ENCODE measurements at regions not wholly inside any gene's neighbourhood (a gene's known extent, or its start where the extent isn't known, plus 50 kb on each side); places are given as distances from the start of the nearest gene placed in this dataset.
"Not testable (repeated sequence)": the region's sequence is repeated elsewhere in the genome, so short reads cannot be mapped to it uniquely, and the experiment has no call there.

- intact Hi-C loops (cut with micrococcal nuclease): no loop called here
- no peak for DNase-seq (ENCODE audit: low spot score)
- H3K4me3 Mint-ChIP-seq (ENCODE audit: low read depth): no peak overlapping the region
- H3K36me3 Mint-ChIP-seq (ENCODE audit: low read depth): no peaks in the 10 kb centered on the region
- H3K4me1 Mint-ChIP-seq (ENCODE audit: low read depth): no peaks in the 10 kb centered on the region
- H3K27me3 Mint-ChIP-seq (ENCODE audit: low read depth): peaks cover 22% of the 10 kb centered on the region
- H3K27ac Mint-ChIP-seq: no peak overlapping the region
- no peaks in the 10 kb centered on the region for H3K9me3 Mint-ChIP-seq
Observed at GRCh38 chr1:157405662-157406061, 146.7 kb downstream of the FCRL5 start.

GRCh38 chr1:157404614-157405013 is 147.7 kb downstream of the FCRL5 start:
- DNase-seq (ENCODE audit: low spot score): no peak
- Mint-ChIP-seq H3K36me3 (ENCODE audit: low read depth) (no peaks in the 10 kb centered on the region), H3K4me1 (ENCODE audit: low read depth) (no peaks in the 10 kb centered on the region), H3K27me3 (ENCODE audit: low read depth) (peaks cover 24% of the 10 kb centered on the region), H3K27ac (no peak overlapping the region), H3K4me3 (ENCODE audit: low read depth) (no peak overlapping the region), H3K9me3 (no peaks in the 10 kb centered on the region)
- intact Hi-C loops (cut with micrococcal nuclease): no loop called here

GRCh38 chr1:157404063-157404501 is 148.2 kb downstream of the FCRL5 start:
- intact Hi-C loops (cut with micrococcal nuclease): no loop called here
- no peaks in the 10 kb centered on the region for H3K4me1 Mint-ChIP-seq (ENCODE audit: low read depth)
- H3K36me3 Mint-ChIP-seq (ENCODE audit: low read depth): no peaks in the 10 kb centered on the region
- peaks cover 28% of the 10 kb centered on the region for H3K27me3 Mint-ChIP-seq (ENCODE audit: low read depth)
- no peak overlapping the region for H3K27ac Mint-ChIP-seq
- DNase-seq (ENCODE audit: low spot score): no peak
- H3K9me3 Mint-ChIP-seq: no peaks in the 10 kb centered on the region
- no peak overlapping the region for H3K4me3 Mint-ChIP-seq (ENCODE audit: low read depth)

DNA sequence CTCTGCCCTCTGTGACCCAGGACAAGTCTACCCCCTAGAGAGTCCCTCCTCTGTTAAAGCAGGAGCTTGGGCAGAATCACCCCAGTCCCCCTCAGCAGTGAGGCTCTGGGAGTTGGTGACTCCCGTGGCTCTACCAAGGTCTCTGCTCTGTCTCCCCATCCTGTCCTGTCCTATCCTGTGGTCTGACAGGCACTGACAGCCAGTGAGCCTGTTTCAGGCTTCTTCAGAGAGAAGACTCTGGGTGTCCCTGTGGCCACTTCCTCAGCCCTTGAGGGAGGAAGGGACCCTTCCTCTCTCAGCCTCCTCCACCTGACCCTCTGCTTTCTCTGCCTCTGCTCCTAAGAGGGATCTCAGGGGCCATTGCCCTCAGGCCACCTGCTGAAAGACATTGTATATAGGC is 148.7 kb downstream of the FCRL5 start:
- peaks cover 33% of the 10 kb centered on the region for H3K27me3 Mint-ChIP-seq (ENCODE audit: low read depth)
- no peaks in the 10 kb centered on the region for H3K4me1 Mint-ChIP-seq (ENCODE audit: low read depth)
- no peaks in the 10 kb centered on the region for H3K36me3 Mint-ChIP-seq (ENCODE audit: low read depth)
- H3K9me3 Mint-ChIP-seq: no peaks in the 10 kb centered on the region
- no peak for DNase-seq (ENCODE audit: low spot score)
- no peak overlapping the region for H3K4me3 Mint-ChIP-seq (ENCODE audit: low read depth)
- intact Hi-C loops (cut with micrococcal nuclease): no loop called here
- H3K27ac Mint-ChIP-seq: no peak overlapping the region

DNA sequence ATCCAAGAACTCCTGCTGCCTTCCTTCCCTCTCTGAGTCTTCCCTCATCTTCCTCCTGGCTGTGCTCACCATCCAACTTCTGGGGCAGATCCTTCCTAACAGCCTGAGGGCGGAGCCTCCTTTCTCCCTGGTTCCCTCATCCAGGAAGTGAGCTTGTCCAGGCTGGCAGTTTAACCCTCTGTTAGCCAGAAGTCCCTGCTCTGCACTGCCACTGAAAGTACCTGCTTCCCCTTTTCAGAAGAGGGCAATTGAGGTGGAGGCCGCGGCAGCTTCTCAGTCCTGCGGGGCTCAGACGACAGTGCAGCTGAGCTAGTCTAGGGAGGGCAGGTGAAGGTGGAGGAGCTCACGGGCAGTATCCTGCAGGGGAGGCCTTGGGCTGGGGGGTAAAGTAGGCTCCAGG is 149.1 kb downstream of the FCRL5 start:
- intact Hi-C loops (cut with micrococcal nuclease): no loop called here
- H3K27ac Mint-ChIP-seq: no peak overlapping the region

GRCh38 chr1:157400766-157401165 is 151.5 kb downstream of the FCRL5 start:
- H3K27me3 Mint-ChIP-seq (ENCODE audit: low read depth): peaks cover 41% of the 10 kb centered on the region
- no peak for DNase-seq (ENCODE audit: low spot score)
- no peaks in the 10 kb centered on the region for H3K36me3 Mint-ChIP-seq (ENCODE audit: low read depth)
- no peaks in the 10 kb centered on the region for H3K4me1 Mint-ChIP-seq (ENCODE audit: low read depth)
- intact Hi-C loops (cut with micrococcal nuclease): no loop called here
- no peak overlapping the region for H3K27ac Mint-ChIP-seq
- no peaks in the 10 kb centered on the region for H3K9me3 Mint-ChIP-seq
- no peak overlapping the region for H3K4me3 Mint-ChIP-seq (ENCODE audit: low read depth)

More for the DNA sequence above, 149.1 kb downstream of the FCRL5 start:
- Mint-ChIP-seq H3K4me1 (ENCODE audit: low read depth) (no peaks in the 10 kb centered on the region), H3K36me3 (ENCODE audit: low read depth) (no peaks in the 10 kb centered on the region), H3K9me3 (no peaks in the 10 kb centered on the region), H3K27me3 (ENCODE audit: low read depth) (peaks cover 33% of the 10 kb centered on the region), H3K4me3 (ENCODE audit: low read depth) (no peak overlapping the region)
- DNase-seq (ENCODE audit: low spot score): no peak

- H3K4me3 Mint-ChIP-seq (ENCODE audit: low read depth): no peak overlapping the region
- DNase-seq (ENCODE audit: low spot score): no peak
- intact Hi-C loops (cut with micrococcal nuclease): no loop called here
- H3K27ac Mint-ChIP-seq: no peak overlapping the region
- H3K9me3 Mint-ChIP-seq: no peaks in the 10 kb centered on the region
- H3K36me3 Mint-ChIP-seq (ENCODE audit: low read depth): no peaks in the 10 kb centered on the region
- no peaks in the 10 kb centered on the region for H3K4me1 Mint-ChIP-seq (ENCODE audit: low read depth)
- peaks cover 41% of the 10 kb centered on the region for H3K27me3 Mint-ChIP-seq (ENCODE audit: low read depth)
Observed at GRCh38 chr1:157399984-157400382, 152.3 kb downstream of the FCRL5 start.

DNA sequence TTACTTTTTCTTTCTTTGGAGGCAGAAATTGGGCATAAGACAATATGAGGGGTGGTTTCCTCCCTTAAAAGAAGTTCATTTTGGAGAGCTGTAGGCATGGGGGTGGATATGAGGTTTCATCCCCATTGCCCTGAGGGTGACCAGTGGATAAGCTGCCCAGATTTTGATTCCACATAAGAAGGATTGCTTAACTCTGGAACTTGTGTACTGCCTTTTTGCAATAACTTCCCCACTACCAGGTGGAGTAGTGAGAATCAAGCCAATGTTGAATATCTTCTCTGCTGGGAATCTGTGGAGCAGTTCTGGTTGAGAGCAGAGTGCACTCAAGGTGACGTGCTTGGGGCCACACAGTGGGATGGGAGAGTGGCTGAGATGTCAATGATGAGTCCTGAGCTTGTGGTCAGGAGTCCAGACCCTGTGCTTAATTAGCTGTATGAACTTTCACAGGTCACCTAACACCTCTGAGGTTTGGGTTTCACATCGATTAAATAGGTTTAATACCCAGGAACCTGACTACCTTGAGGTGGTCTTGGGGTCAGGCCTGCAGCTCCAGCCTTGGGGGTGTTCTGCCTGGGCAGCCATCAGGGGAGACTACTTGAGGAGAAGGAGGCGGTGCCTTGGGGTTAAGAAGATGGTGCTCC is 152.9 kb downstream of the FCRL5 start:
- intact Hi-C loops (cut with micrococcal nuclease): no loop called here
- no peak overlapping the region for H3K27ac Mint-ChIP-seq

DNA sequence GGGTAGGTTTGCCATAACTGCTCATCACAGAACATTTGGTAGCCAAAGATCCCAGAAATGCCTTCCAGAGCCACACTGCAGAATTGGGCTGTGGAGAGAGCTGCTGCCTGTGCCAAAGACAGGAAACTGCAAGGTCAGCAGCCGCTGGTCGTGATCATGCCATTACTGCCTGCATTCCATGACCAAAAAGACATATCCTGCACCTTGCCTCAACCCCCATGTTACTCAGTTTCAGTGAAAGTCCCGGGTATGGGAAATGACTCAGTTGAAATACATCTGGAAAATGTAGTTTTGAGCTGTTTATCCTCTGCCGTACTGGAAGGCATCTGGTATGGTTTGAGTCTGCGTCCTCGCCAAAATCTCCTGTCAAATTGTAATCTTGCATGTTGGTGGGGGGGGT is 161.7 kb downstream of the FCRL5 start:
- H3K27me3 Mint-ChIP-seq (ENCODE audit: low read depth): peaks cover 29% of the 10 kb centered on the region
- no peaks in the 10 kb centered on the region for H3K9me3 Mint-ChIP-seq
- intact Hi-C loops (cut with micrococcal nuclease): no loop called here
- no peak overlapping the region for H3K4me3 Mint-ChIP-seq (ENCODE audit: low read depth)
- no peak for DNase-seq (ENCODE audit: low spot score)
- no peaks in the 10 kb centered on the region for H3K36me3 Mint-ChIP-seq (ENCODE audit: low read depth)
- H3K27ac Mint-ChIP-seq: no peak overlapping the region
- H3K4me1 Mint-ChIP-seq (ENCODE audit: low read depth): no peaks in the 10 kb centered on the region

More for the DNA sequence above, 152.9 kb downstream of the FCRL5 start:
- Mint-ChIP-seq H3K4me3 (ENCODE audit: low read depth) (no peak overlapping the region), H3K4me1 (ENCODE audit: low read depth) (no peaks in the 10 kb centered on the region), H3K36me3 (ENCODE audit: low read depth) (no peaks in the 10 kb centered on the region), H3K27me3 (ENCODE audit: low read depth) (peaks cover 45% of the 10 kb centered on the region), H3K9me3 (no peaks in the 10 kb centered on the region)
- no peak for DNase-seq (ENCODE audit: low spot score)

- Mint-ChIP-seq H3K4me1 (ENCODE audit: low read depth) (no peaks in the 10 kb centered on the region), H3K9me3 (no peaks in the 10 kb centered on the region), H3K27ac (no peak overlapping the region), H3K27me3 (ENCODE audit: low read depth) (peaks cover 23% of the 10 kb centered on the region), H3K4me3 (ENCODE audit: low read depth) (no peak overlapping the region), H3K36me3 (ENCODE audit: low read depth) (no peaks in the 10 kb centered on the region)
- intact Hi-C loops (cut with micrococcal nuclease): no loop called here
- no peak for DNase-seq (ENCODE audit: low spot score)
Observed at GRCh38 chr1:157388057-157388456, 164.3 kb downstream of the FCRL5 start.

DNA sequence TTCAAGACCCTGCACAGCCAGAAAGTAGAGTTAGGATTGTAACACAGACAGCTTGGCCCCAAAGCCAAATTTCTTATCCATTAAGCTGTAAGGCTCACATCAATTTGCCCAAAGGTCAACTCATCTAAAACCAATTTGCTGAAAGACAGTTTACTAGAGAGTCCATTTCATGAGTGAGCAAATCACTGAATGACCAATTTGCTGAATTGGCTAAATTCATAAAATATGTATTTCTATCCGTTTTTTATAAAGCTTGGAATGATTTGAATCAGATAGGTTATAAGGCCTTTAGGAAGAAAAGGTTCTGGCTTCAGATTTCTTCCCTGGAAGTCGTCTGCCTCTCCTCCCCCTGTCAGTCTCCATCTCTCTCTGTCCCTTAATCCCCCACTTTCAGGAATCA is 168.1 kb downstream of the FCRL5 start:
- Mint-ChIP-seq H3K9me3 (no peaks in the 10 kb centered on the region), H3K4me3 (ENCODE audit: low read depth) (no peak overlapping the region), H3K27ac (no peak overlapping the region), H3K36me3 (ENCODE audit: low read depth) (no peaks in the 10 kb centered on the region), H3K27me3 (ENCODE audit: low read depth) (peaks cover 12% of the 10 kb centered on the region), H3K4me1 (ENCODE audit: low read depth) (peaks cover 1% of the 10 kb centered on the region)
- intact Hi-C loops (cut with micrococcal nuclease): no loop called here
- no peak for DNase-seq (ENCODE audit: low spot score)

GRCh38 chr1:157382351-157382750 is 170.0 kb downstream of the FCRL5 start:
- Mint-ChIP-seq H3K36me3 (ENCODE audit: low read depth) (no peaks in the 10 kb centered on the region), H3K4me3 (ENCODE audit: low read depth) (no peak overlapping the region), H3K27ac (no peak overlapping the region), H3K4me1 (ENCODE audit: low read depth) (peaks cover 1% of the 10 kb centered on the region), H3K9me3 (no peaks in the 10 kb centered on the region), H3K27me3 (ENCODE audit: low read depth) (peaks cover 14% of the 10 kb centered on the region)
- no peak for DNase-seq (ENCODE audit: low spot score)
- intact Hi-C loops (cut with micrococcal nuclease): no loop called here

DNA sequence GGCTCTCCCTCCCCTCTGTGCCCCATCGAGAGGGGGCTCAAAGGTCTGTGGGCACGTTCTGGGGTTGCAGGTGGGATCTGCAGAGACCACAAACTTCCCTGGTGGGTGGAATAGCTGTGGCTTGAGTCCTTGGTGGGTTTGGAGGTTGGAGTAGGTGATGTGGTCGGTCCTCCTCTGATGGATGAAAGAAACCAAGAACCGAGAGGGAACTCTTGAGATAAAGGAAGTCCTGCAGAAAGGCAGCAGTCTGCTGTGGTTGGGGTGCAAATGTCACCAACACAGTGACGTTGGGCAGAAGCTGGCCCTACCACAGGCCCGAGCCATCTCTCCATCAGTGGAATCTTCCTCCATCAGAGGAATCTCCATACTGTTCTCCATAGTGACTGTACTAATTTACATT is 171.8 kb downstream of the FCRL5 start:
- peaks cover 11% of the 10 kb centered on the region for H3K27me3 Mint-ChIP-seq (ENCODE audit: low read depth)
- no peak overlapping the region for H3K27ac Mint-ChIP-seq
- no peak for DNase-seq (ENCODE audit: low spot score)
- peaks cover 4% of the 10 kb centered on the region for H3K4me1 Mint-ChIP-seq (ENCODE audit: low read depth)
- intact Hi-C loops (cut with micrococcal nuclease): no loop called here
- no peaks in the 10 kb centered on the region for H3K9me3 Mint-ChIP-seq
- H3K4me3 Mint-ChIP-seq (ENCODE audit: low read depth): no peak overlapping the region
- H3K36me3 Mint-ChIP-seq (ENCODE audit: low read depth): no peaks in the 10 kb centered on the region

DNA sequence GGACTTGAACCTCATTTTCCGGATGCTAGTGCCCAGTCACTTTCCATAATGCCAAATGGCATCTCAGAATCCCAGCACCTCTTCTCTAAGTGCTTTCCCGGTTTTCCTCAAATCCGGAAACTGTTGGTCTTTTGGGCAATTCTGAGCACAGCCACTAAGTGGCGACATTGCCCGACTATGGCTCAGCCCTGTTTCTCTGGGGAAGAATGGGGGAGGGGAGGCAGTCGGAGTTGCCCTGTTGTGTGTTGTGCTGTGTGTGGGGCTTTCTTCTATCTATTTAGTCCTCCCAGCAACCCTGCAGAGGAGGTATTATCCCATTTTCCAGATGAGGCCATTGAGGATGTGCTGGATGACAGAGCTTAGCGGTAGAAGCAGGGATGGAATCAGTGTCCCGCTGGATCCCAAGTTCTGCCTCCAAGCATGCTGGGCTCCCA is 175.0 kb downstream of the FCRL5 start:
- H3K27ac Mint-ChIP-seq: not testable (repeated sequence)
- H3K27me3 Mint-ChIP-seq (ENCODE audit: low read depth): peaks cover 10% of the 10 kb centered on the region

More for the DNA sequence above, 175.0 kb downstream of the FCRL5 start:
- H3K4me3 Mint-ChIP-seq (ENCODE audit: low read depth); DNase-seq (ENCODE audit: low spot score); H3K36me3 Mint-ChIP-seq (ENCODE audit: low read depth); H3K9me3 Mint-ChIP-seq; H3K4me1 Mint-ChIP-seq (ENCODE audit: low read depth); intact Hi-C loops (cut with micrococcal nuclease): not testable (repeated sequence)

All from activated T-helper 2 cell treated with anti-CD3 and anti-CD28 coated beads, Interferon-gamma antibody, Interleukin-2, Interleukin-4, amounts not matched to agents 10 μg/mL and 5 μg/mL and 100 μg/mL, durations not matched to agents 14 hours and 24 hours and 36 hours (primary cell).